ENCODE measurements at regions not wholly inside any gene's neighbourhood (a gene's known extent, or its start where the extent isn't known, plus 50 kb on each side); places are given as distances from the start of the nearest gene placed in this dataset.

- peaks cover 9% of the 10 kb centered on the region for H3K4me1 ChIP-seq (ENCODE audit: low read depth)
- no peaks in the 10 kb centered on the region for H3K9me3 ChIP-seq (ENCODE audit: low read depth)
- H3K27ac ChIP-seq = no peak overlapping the region
- no peaks in the 10 kb centered on the region for H3K27me3 ChIP-seq
- no peak for DNase-seq (ENCODE audit: low read depth in 1 of 2, low spot score in 1 of 2)
- no peak overlapping the region for H3K4me3 ChIP-seq
- H3K36me3 ChIP-seq = no peaks in the 10 kb centered on the region
- TF ChIP-seq CTCF (IDR thresholded peaks at IDR 0.05; ENCODE audit: low read depth, low read length) = no peak
Observed at GRCh38 chrX:39779952-39780783, 317.6 kb downstream of the BCOR start.

GRCh38 chrX:39782276-39782675, 315.5 kb downstream of the BCOR start:
- Histone ChIP-seq H3K4me1 (ENCODE audit: low read depth) (peaks cover 9% of the 10 kb centered on the region), H3K27ac (no peak overlapping the region), H3K9me3 (ENCODE audit: low read depth) (no peaks in the 10 kb centered on the region), H3K27me3 (no peaks in the 10 kb centered on the region), H3K4me3 (no peak overlapping the region), H3K36me3 (no peaks in the 10 kb centered on the region)
- DNase-seq (ENCODE audit: low read depth in 1 of 2, low spot score in 1 of 2) = peak in 1 of 2 donors; percentile 42
- no peak for TF ChIP-seq CTCF (IDR thresholded peaks at IDR 0.05; ENCODE audit: low read depth, low read length)

GRCh38 chrX:39787999-39788398, 309.8 kb downstream of the BCOR start:
- H3K4me1 ChIP-seq (ENCODE audit: low read depth) = peaks cover 10% of the 10 kb centered on the region
- H3K27me3 ChIP-seq = no peaks in the 10 kb centered on the region
- TF ChIP-seq CTCF (IDR thresholded peaks at IDR 0.05; ENCODE audit: low read depth, low read length) = no peak
- H3K4me3 ChIP-seq = no peak overlapping the region
- DNase-seq (ENCODE audit: low read depth in 1 of 2, low spot score in 1 of 2) = no peak
- H3K36me3 ChIP-seq = no peaks in the 10 kb centered on the region
- no peak overlapping the region for H3K27ac ChIP-seq
- no peaks in the 10 kb centered on the region for H3K9me3 ChIP-seq (ENCODE audit: low read depth)

GRCh38 chrX:39788521-39788920, 309.2 kb downstream of the BCOR start:
- DNase-seq (ENCODE audit: low read depth in 1 of 2, low spot score in 1 of 2) = no peak
- Histone ChIP-seq H3K9me3 (ENCODE audit: low read depth) (no peaks in the 10 kb centered on the region), H3K27ac (no peak overlapping the region), H3K27me3 (no peaks in the 10 kb centered on the region), H3K4me1 (ENCODE audit: low read depth) (peaks cover 6% of the 10 kb centered on the region), H3K36me3 (no peaks in the 10 kb centered on the region), H3K4me3 (no peak overlapping the region)
- no peak for TF ChIP-seq CTCF (IDR thresholded peaks at IDR 0.05; ENCODE audit: low read depth, low read length)

GRCh38 chrX:39791691-39792090, 306.1 kb downstream of the BCOR start:
- Histone ChIP-seq H3K27me3 (no peaks in the 10 kb centered on the region), H3K27ac (no peak overlapping the region), H3K4me1 (ENCODE audit: low read depth) (peaks cover 18% of the 10 kb centered on the region), H3K36me3 (no peaks in the 10 kb centered on the region), H3K4me3 (no peak overlapping the region), H3K9me3 (ENCODE audit: low read depth) (no peaks in the 10 kb centered on the region)
- TF ChIP-seq CTCF (IDR thresholded peaks at IDR 0.05; ENCODE audit: low read depth, low read length) = no peak
- no peak for DNase-seq (ENCODE audit: low read depth in 1 of 2, low spot score in 1 of 2)
